IPS-NIHi7 (cell line): ENCODE measurements at regions not wholly inside any gene's neighbourhood (a gene's known extent, or its start where the extent isn't known, plus 50 kb on each side); places are given as distances from the start of the nearest gene placed in this dataset.
A peak's percentile ranks its signal among the peaks of the same experiment; 100 is the strongest.
"Not testable (repeated sequence)": the region's sequence is repeated elsewhere in the genome, so short reads cannot be mapped to it uniquely, and the experiment has no call there.

Experiments
- DNase-seq: peaks from one replicate; pipeline ENCODE4 v3.0.0; 2012; ENCODE audit warnings: mixed read lengths; ENCODE audit errors: extremely low spot score

- no peak for DNase-seq
Measured at GRCh38 chr2:191476901-191477300, 201.0 kb upstream of the NABP1 start.

- DNase-seq = peak; percentile 54
Measured at GRCh38 chr2:191478799-191479679, 198.9 kb upstream of the NABP1 start.

- no peak for DNase-seq
Measured at GRCh38 chr2:191479680-191480023, 198.3 kb upstream of the NABP1 start.

GRCh38 chr2:191481305-191482070 lies 196.4 kb upstream of the NABP1 start:
- no peak for DNase-seq

GRCh38 chr2:191483117-191483516 lies 194.8 kb upstream of the NABP1 start:
- no peak for DNase-seq

GRCh38 chr2:191486584-191487320 lies 191.2 kb upstream of the NABP1 start:
- DNase-seq = no peak

- no peak for DNase-seq
Measured at GRCh38 chr2:191488135-191488534, 189.8 kb upstream of the NABP1 start.

GRCh38 chr2:191489177-191489576 lies 188.8 kb upstream of the NABP1 start:
- no peak for DNase-seq

GRCh38 chr2:191496838-191497237 lies 181.1 kb upstream of the NABP1 start:
- DNase-seq = no peak

GRCh38 chr2:191497822-191498221 lies 180.1 kb upstream of the NABP1 start:
- DNase-seq = no peak

- no peak for DNase-seq
Measured at GRCh38 chr2:191499050-191499449, 178.9 kb upstream of the NABP1 start.

- DNase-seq = no peak
Measured at GRCh38 chr2:191499874-191500565, 177.9 kb upstream of the NABP1 start.

GRCh38 chr2:191500566-191500883 lies 177.4 kb upstream of the NABP1 start:
- DNase-seq = no peak

GRCh38 chr2:191500884-191501560 lies 176.9 kb upstream of the NABP1 start:
- DNase-seq = no peak

GRCh38 chr2:191501561-191502168 lies 176.3 kb upstream of the NABP1 start:
- no peak for DNase-seq

GRCh38 chr2:191506515-191506914 lies 171.4 kb upstream of the NABP1 start:
- DNase-seq = no peak

GRCh38 chr2:191507252-191507853 lies 170.6 kb upstream of the NABP1 start:
- not testable (repeated sequence) for DNase-seq

GRCh38 chr2:191508738-191509137 lies 169.2 kb upstream of the NABP1 start:
- no peak for DNase-seq

- DNase-seq = no peak
Measured at GRCh38 chr2:191512216-191512835, 165.6 kb upstream of the NABP1 start.

GRCh38 chr2:191512874-191513273 lies 165.1 kb upstream of the NABP1 start:
- no peak for DNase-seq
